Loucy (cell line): ENCODE measurements at regions not wholly inside any gene's neighbourhood (a gene's known extent, or its start where the extent isn't known, plus 50 kb on each side); places are given as distances from the start of the nearest gene placed in this dataset.

ENCODE experiments used
- H2AFZ ChIP-seq: fragments of 200-600 bp; sonication (generic); 2 replicates; pipeline ENCODE4 v1.6.0; 2016; ENCODE audit warnings: antibody characterized with exemption, mild to moderate bottlenecking, low read length, moderate library complexity
- H3F3A ChIP-seq: fragments of 200-600 bp; 2 replicates; pipeline ENCODE4 v1.6.0; 2016; ENCODE audit warnings: antibody characterized with exemption, low read depth, mild to moderate bottlenecking
- H3K27me3 ChIP-seq: fragments of 200-600 bp; sonication (generic); 2 replicates; pipeline ENCODE4 v1.6.1; 2014; ENCODE audit warnings: low read length, mild to moderate bottlenecking; ENCODE audit not compliant: insufficient read depth, poor library complexity, severe bottlenecking
- H3K36me3 ChIP-seq: fragments of 200-600 bp; sonication (generic); 2 replicates; pipeline ENCODE4 v1.6.1; 2016; ENCODE audit warnings: low read length; ENCODE audit not compliant: insufficient read depth
- H3K4me1 ChIP-seq: fragments of 200-600 bp; sonication (generic); 2 replicates; pipeline ENCODE4 v1.5.1; 2014; ENCODE audit warnings: low read length, mild to moderate bottlenecking; ENCODE audit not compliant: insufficient read depth, poor library complexity, severe bottlenecking
- H3K4me2 ChIP-seq: fragments of 200-600 bp; sonication (generic); 2 replicates; pipeline ENCODE4 v1.6.0; 2014; ENCODE audit warnings: antibody characterized with exemption, low read length, low read depth, mild to moderate bottlenecking; ENCODE audit not compliant: poor library complexity, severe bottlenecking
- H3K4me3 ChIP-seq: fragments of 200-600 bp; sonication (generic); 2 replicates; pipeline ENCODE4 v1.5.1; 2014; ENCODE audit warnings: low read length, mild to moderate bottlenecking, mixed read lengths; ENCODE audit not compliant: poor library complexity, severe bottlenecking
- H3K79me2 ChIP-seq: fragments of 200-600 bp; sonication (generic); 2 replicates; pipeline ENCODE4 v1.6.1; 2014; ENCODE audit warnings: low read length; ENCODE audit not compliant: insufficient read depth
- H3K9ac ChIP-seq: fragments of 200-600 bp; sonication (generic); 2 replicates; pipeline ENCODE4 v1.6.0; 2014; ENCODE audit warnings: mild to moderate bottlenecking, low read depth, low read length, moderate library complexity; ENCODE audit not compliant: poor library complexity, severe bottlenecking
- H3K9me2 ChIP-seq: fragments of 200-600 bp; sonication (generic); replicated peaks from 2 replicates; pipeline ENCODE4 v1.6.1; 2016; ENCODE audit warnings: low read depth, low read length, mixed read lengths
- H3K9me3 ChIP-seq: fragments of 200-600 bp; sonication (generic); 2 replicates; pipeline ENCODE4 v1.6.1; 2014; ENCODE audit warnings: mild to moderate bottlenecking, antibody characterized with exemption, low read length, low read depth; ENCODE audit not compliant: insufficient read depth
- H4K20me1 ChIP-seq: fragments of 200-600 bp; sonication (generic); 2 replicates; pipeline ENCODE4 v1.6.0; 2014; ENCODE audit warnings: antibody characterized with exemption, low read length, mild to moderate bottlenecking; ENCODE audit not compliant: insufficient read depth, poor library complexity, severe bottlenecking
- EZH2phosphoT487 ChIP-seq: fragments of 200-600 bp; IDR thresholded peaks from 2 replicates; pipeline ENCODE4 v1.6.1; 2018; ENCODE audit warnings: antibody characterized with exemption, mild to moderate bottlenecking, moderate library complexity, borderline replicate concordance
- TF ChIP-seq, protein P1 (sequence below): fragments of 200-600 bp; sonication (generic); conservative IDR thresholded peaks from 2 replicates; pipeline ENCODE4 v1.5.1; 2014; ENCODE audit warnings: mild to moderate bottlenecking, antibody characterized with exemption, low read length

DNA sequence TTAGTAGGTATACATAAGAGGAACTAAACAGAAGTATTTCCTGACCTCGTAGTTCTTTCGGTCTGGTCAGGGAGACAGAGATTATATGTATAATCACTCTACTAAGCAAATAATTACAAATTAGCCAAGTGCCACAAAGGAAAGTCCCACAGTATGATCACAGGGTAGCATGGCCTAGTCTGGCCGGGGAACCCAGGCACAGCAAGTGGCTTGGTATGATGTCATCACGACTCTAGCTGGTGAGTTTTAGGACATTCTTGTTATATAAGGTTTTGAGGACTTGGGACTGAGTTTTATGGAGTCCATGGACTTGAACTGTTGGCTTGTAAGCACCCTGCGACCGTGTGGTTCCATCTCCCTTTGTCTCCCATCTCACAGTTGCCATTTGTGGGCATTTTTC is 316.5 kb upstream of the ZFHX3 start:
- H3K9ac ChIP-seq: no peak overlapping the region
- no peak overlapping the region for H3K4me3 ChIP-seq
- no peaks in the 10 kb centered on the region for H3F3A ChIP-seq
- no peak for TF ChIP-seq EZH2phosphoT487
- TF ChIP-seq, protein P1, sequence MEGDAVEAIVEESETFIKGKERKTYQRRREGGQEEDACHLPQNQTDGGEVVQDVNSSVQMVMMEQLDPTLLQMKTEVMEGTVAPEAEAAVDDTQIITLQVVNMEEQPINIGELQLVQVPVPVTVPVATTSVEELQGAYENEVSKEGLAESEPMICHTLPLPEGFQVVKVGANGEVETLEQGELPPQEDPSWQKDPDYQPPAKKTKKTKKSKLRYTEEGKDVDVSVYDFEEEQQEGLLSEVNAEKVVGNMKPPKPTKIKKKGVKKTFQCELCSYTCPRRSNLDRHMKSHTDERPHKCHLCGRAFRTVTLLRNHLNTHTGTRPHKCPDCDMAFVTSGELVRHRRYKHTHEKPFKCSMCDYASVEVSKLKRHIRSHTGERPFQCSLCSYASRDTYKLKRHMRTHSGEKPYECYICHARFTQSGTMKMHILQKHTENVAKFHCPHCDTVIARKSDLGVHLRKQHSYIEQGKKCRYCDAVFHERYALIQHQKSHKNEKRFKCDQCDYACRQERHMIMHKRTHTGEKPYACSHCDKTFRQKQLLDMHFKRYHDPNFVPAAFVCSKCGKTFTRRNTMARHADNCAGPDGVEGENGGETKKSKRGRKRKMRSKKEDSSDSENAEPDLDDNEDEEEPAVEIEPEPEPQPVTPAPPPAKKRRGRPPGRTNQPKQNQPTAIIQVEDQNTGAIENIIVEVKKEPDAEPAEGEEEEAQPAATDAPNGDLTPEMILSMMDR: no peak
- H3K4me2 ChIP-seq: no peak overlapping the region
- no peaks in the 10 kb centered on the region for H3K79me2 ChIP-seq
- H3K27me3 ChIP-seq: no peaks in the 10 kb centered on the region
- no peaks in the 10 kb centered on the region for H3K9me3 ChIP-seq
- H4K20me1 ChIP-seq: no peaks in the 10 kb centered on the region
- no peaks in the 10 kb centered on the region for H3K9me2 ChIP-seq
- no peaks in the 10 kb centered on the region for H3K36me3 ChIP-seq
- no peak overlapping the region for H2AFZ ChIP-seq
- H3K4me1 ChIP-seq: no peaks in the 10 kb centered on the region

DNA sequence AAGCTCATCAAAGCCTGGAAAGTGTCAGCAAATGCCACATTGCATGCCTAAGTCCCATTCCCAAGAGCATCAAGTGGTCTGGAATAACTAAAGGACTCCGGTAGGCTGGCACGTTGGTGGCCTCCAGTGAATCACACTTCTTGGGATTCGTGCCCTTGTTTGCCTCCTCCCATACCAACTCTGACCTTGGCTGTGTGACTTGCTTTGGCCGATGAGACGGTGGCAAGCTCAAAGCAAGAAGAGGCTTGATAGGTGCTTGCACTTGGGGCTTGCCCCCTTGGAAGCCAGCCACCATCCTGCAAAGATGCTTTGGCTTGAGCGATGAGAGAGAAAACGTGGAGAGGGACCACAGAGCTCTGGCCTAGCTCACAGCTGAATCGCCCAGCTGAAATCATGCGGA is 313.1 kb upstream of the ZFHX3 start:
- no peak overlapping the region for H3K4me2 ChIP-seq
- no peak overlapping the region for H2AFZ ChIP-seq

DNA sequence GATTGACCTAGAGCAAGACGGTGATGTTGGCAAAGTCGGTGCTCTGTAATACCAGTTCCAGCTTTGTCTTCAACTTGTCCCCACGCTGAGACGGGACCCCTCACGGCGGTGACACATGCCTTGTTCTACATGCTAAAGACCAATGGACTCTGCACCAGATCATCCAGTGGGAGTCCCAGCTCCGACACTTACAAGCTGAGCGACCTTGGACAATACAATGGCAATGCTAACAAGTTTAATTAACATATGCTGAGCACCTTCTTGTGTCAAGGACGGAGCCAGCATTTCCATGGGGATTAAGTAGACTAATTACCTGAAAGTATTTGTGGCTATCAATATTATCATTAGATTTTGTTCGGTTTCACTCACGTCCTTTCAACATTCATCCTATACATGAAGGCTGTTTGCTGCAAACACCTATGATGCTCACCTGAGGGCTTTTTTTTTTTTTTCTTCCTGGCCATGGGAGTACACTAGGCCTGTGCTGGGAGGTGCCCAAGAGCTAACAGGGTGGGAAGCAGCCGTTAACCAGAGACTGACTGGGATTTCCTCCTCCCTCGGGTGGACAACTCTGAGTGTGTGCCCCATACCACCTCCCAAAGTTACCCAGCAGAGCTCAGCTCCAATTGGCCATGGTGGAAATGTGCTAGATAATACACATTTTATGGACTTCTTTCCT is 308.6 kb upstream of the ZFHX3 start:
- no peaks in the 10 kb centered on the region for H3K36me3 ChIP-seq
- no peak overlapping the region for H3K4me2 ChIP-seq
- no peaks in the 10 kb centered on the region for H3K9me2 ChIP-seq
- H3K27me3 ChIP-seq: no peaks in the 10 kb centered on the region
- H3K9ac ChIP-seq: no peak overlapping the region
- H3K4me1 ChIP-seq: no peaks in the 10 kb centered on the region
- H3K4me3 ChIP-seq: no peak overlapping the region
- H2AFZ ChIP-seq: no peak overlapping the region
- no peaks in the 10 kb centered on the region for H3F3A ChIP-seq
- H3K79me2 ChIP-seq: no peaks in the 10 kb centered on the region
- H4K20me1 ChIP-seq: no peaks in the 10 kb centered on the region
- H3K9me3 ChIP-seq: no peaks in the 10 kb centered on the region
- no peak for TF ChIP-seq EZH2phosphoT487
- TF ChIP-seq, protein P1: no peak

More for the DNA sequence above, 313.1 kb upstream of the ZFHX3 start:
- no peak for TF ChIP-seq EZH2phosphoT487
- TF ChIP-seq, protein P1: no peak
- no peaks in the 10 kb centered on the region for H3K79me2 ChIP-seq
- H3K9ac ChIP-seq: no peak overlapping the region
- no peak overlapping the region for H3K4me3 ChIP-seq
- H3K36me3 ChIP-seq: no peaks in the 10 kb centered on the region
- no peaks in the 10 kb centered on the region for H4K20me1 ChIP-seq
- no peaks in the 10 kb centered on the region for H3K9me3 ChIP-seq
- no peaks in the 10 kb centered on the region for H3K4me1 ChIP-seq
- no peaks in the 10 kb centered on the region for H3K27me3 ChIP-seq
- no peaks in the 10 kb centered on the region for H3F3A ChIP-seq
- no peaks in the 10 kb centered on the region for H3K9me2 ChIP-seq
